GM23248 (cell line): ENCODE measurements at regions not wholly inside any gene's neighbourhood (a gene's known extent, or its start where the extent isn't known, plus 50 kb on each side); places are given as distances from the start of the nearest gene placed in this dataset.
A peak's percentile ranks its signal among the peaks of the same experiment; 100 is the strongest.
"Not testable (repeated sequence)": the region's sequence is repeated elsewhere in the genome, so short reads cannot be mapped to it uniquely, and the experiment has no call there.

ENCODE experiments used
- DNase-seq: peaks from one replicate; pipeline ENCODE4 v3.0.0-alpha.2; 2015
- H2AFZ ChIP-seq: fragments of 200-600 bp; sonication (generic); 2 replicates; pipeline ENCODE4 v1.6.1; 2016; ENCODE audit warnings: antibody characterized with exemption
- H3F3A ChIP-seq: fragments of 200-600 bp; sonication (generic); 2 replicates; pipeline ENCODE4 v1.6.1; 2016; ENCODE audit warnings: mild to moderate bottlenecking, antibody characterized with exemption, mixed run types; ENCODE audit not compliant: insufficient read depth
- H3K27ac ChIP-seq: fragments of 200-600 bp; sonication (generic); 2 replicates; pipeline ENCODE4 v1.5.1; 2016; ENCODE audit warnings: mild to moderate bottlenecking
- H3K27me3 ChIP-seq: fragments of 200-600 bp; sonication (generic); replicated peaks from 2 replicates; pipeline ENCODE4 v1.6.1; 2016; ENCODE audit warnings: mild to moderate bottlenecking; ENCODE audit not compliant: insufficient read depth
- H3K36me3 ChIP-seq: fragments of 200-600 bp; sonication (generic); 2 replicates; pipeline ENCODE4 v1.6.1; 2016; ENCODE audit warnings: low read depth, mild to moderate bottlenecking
- H3K4me1 ChIP-seq: fragments of 200-600 bp; sonication (generic); 2 replicates; pipeline ENCODE4 v1.6.1; 2016; ENCODE audit warnings: mild to moderate bottlenecking; ENCODE audit not compliant: insufficient read depth
- H3K4me2 ChIP-seq: fragments of 200-600 bp; sonication (generic); one replicate; pipeline ENCODE4 v1.6.1; 2016; ENCODE audit warnings: mild to moderate bottlenecking; ENCODE audit not compliant: unreplicated experiment
- H3K4me3 ChIP-seq: fragments of 200-600 bp; sonication (generic); 2 replicates; pipeline ENCODE4 v1.5.1; 2016; ENCODE audit warnings: mild to moderate bottlenecking
- H3K79me2 ChIP-seq: fragments of 200-600 bp; sonication (generic); 2 replicates; pipeline ENCODE4 v1.6.1; 2016; ENCODE audit warnings: mild to moderate bottlenecking; ENCODE audit not compliant: insufficient read depth
- H3K9ac ChIP-seq: fragments of 200-600 bp; sonication (generic); 2 replicates; pipeline ENCODE4 v1.6.1; 2016; ENCODE audit warnings: mild to moderate bottlenecking
- H3K9me2 ChIP-seq: fragments of 200-600 bp; sonication (generic); 2 replicates; pipeline ENCODE4 v1.6.1; 2016; ENCODE audit warnings: mixed run types, mild to moderate bottlenecking, moderate library complexity; ENCODE audit not compliant: insufficient read depth
- H3K9me3 ChIP-seq: fragments of 200-600 bp; sonication (generic); one replicate; pipeline ENCODE4 v1.6.1; 2017; ENCODE audit warnings: low read depth
- H4K20me1 ChIP-seq: fragments of 200-600 bp; sonication (generic); 2 replicates; pipeline ENCODE4 v1.6.0; 2016; ENCODE audit not compliant: insufficient read depth
- EZH2 ChIP-seq: fragments of 200-600 bp; sonication (generic); IDR thresholded peaks from 2 replicates; pipeline ENCODE4 v1.6.1; 2018; ENCODE audit warnings: antibody characterized with exemption, mild to moderate bottlenecking; ENCODE audit not compliant: insufficient read depth, poor library complexity, severe bottlenecking
- WGBS, 2 experiments: methylation state at CpG; one replicate each; pipeline ENCODE4 v1.1.6; 2015 to 2017; ENCODE audit warnings: low lambda C conversion rate in 2 of 2, low coverage in 1 of 2; ENCODE audit errors: missing lambda C conversion rate in 2 of 2; 5-methylcytosine and 5-hydroxymethylcytosine counted together
- in situ Hi-C: fragments of 300-500 bp; cut with MboI; formaldehyde crosslinking; loops from 2 replicates; pipeline ENCODE4 v1.15.0; 2020

GRCh38 chr12:9319044-9319841 is 111.0 kb upstream of the PZP start:
- WGBS, 2 experiments, result 47 to 48% methylated on average over 6 of the region's 8 CpGs
- Histone ChIP-seq H2AFZ (no peak overlapping the region), H3K27ac (no peak overlapping the region), H3K4me2 (no peak overlapping the region), H3K36me3 (no peaks in the 10 kb centered on the region), H4K20me1 (no peaks in the 10 kb centered on the region), H3K9me3 (no peaks in the 10 kb centered on the region), H3K9ac (no peak overlapping the region), H3K27me3 (peaks cover 8% of the 10 kb centered on the region), H3F3A (no peaks in the 10 kb centered on the region), H3K79me2 (no peaks in the 10 kb centered on the region), H3K4me1 (no peaks in the 10 kb centered on the region), H3K4me3 (no peak overlapping the region), H3K9me2 (no peaks in the 10 kb centered on the region)
- in situ Hi-C loops, result no loop called here
- peak; percentile 18 for DNase-seq
- no peak for TF ChIP-seq EZH2

GRCh38 chr12:9313479-9313878 is 105.3 kb upstream of the PZP start:
- in situ Hi-C loops, H3K4me3 ChIP-seq, H3K79me2 ChIP-seq, H2AFZ ChIP-seq, H3K9ac ChIP-seq, DNase-seq, H3K4me2 ChIP-seq, H3F3A ChIP-seq, H3K9me2 ChIP-seq, H3K27me3 ChIP-seq, H3K9me3 ChIP-seq, H3K36me3 ChIP-seq, H3K27ac ChIP-seq, H3K4me1 ChIP-seq, H4K20me1 ChIP-seq: not testable (repeated sequence)
- WGBS, 2 experiments, result 56 to 59% methylated on average over 6 of the region's 6 CpGs

GRCh38 chr12:9312406-9313392 is 104.5 kb upstream of the PZP start:
- H3K4me3 ChIP-seq, H3K79me2 ChIP-seq, H3K9ac ChIP-seq, H3K27ac ChIP-seq, DNase-seq, in situ Hi-C loops, H3K9me3 ChIP-seq, H4K20me1 ChIP-seq, H3K4me2 ChIP-seq, H2AFZ ChIP-seq, H3K9me2 ChIP-seq, H3K4me1 ChIP-seq, H3F3A ChIP-seq, H3K36me3 ChIP-seq, H3K27me3 ChIP-seq: not testable (repeated sequence)
- WGBS, 2 experiments, result 97% methylated on average over 13 to 14 of the region's 28 CpGs

GRCh38 chr12:9311454-9311853 is 103.3 kb upstream of the PZP start:
- H3K79me2 ChIP-seq, H3K9me3 ChIP-seq, H3K9ac ChIP-seq, H4K20me1 ChIP-seq, H2AFZ ChIP-seq, H3K27ac ChIP-seq, H3K4me2 ChIP-seq, in situ Hi-C loops, H3K27me3 ChIP-seq, H3K9me2 ChIP-seq, H3K4me1 ChIP-seq, H3K36me3 ChIP-seq, DNase-seq, H3K4me3 ChIP-seq, H3F3A ChIP-seq: not testable (repeated sequence)
- WGBS, 2 experiments, result 91 to 93% methylated on average over 10 of the region's 10 CpGs

GRCh38 chr12:9310645-9311044 is 102.5 kb upstream of the PZP start:
- H3K4me2 ChIP-seq, DNase-seq, H3K4me1 ChIP-seq, H4K20me1 ChIP-seq, H3K9me2 ChIP-seq, H3K79me2 ChIP-seq, H3K4me3 ChIP-seq, in situ Hi-C loops, H3K27me3 ChIP-seq, H3K9ac ChIP-seq, H3K9me3 ChIP-seq, H3F3A ChIP-seq, H3K27ac ChIP-seq, H3K36me3 ChIP-seq, H2AFZ ChIP-seq: not testable (repeated sequence)
- 91 to 96% methylated on average over 6 to 7 of the region's 7 CpGs for WGBS, 2 experiments

- H3K9ac ChIP-seq, H2AFZ ChIP-seq, in situ Hi-C loops, H3K36me3 ChIP-seq, H3K9me3 ChIP-seq, H3K79me2 ChIP-seq, H3K9me2 ChIP-seq, H4K20me1 ChIP-seq, H3K4me1 ChIP-seq, H3F3A ChIP-seq, H3K4me3 ChIP-seq, DNase-seq, H3K27me3 ChIP-seq, H3K4me2 ChIP-seq, H3K27ac ChIP-seq: not testable (repeated sequence)
- WGBS, 2 experiments, result 80 to 88% methylated on average over 10 to 12 of the region's 12 CpGs
Observed at GRCh38 chr12:9309749-9310148, 101.6 kb upstream of the PZP start.

GRCh38 chr12:9308745-9309144 is 100.5 kb upstream of the PZP start:
- in situ Hi-C loops, H3F3A ChIP-seq, H3K9ac ChIP-seq, DNase-seq, H3K9me3 ChIP-seq, H3K27ac ChIP-seq, H3K4me2 ChIP-seq, H3K9me2 ChIP-seq, H3K4me1 ChIP-seq, H3K4me3 ChIP-seq, H3K79me2 ChIP-seq, H4K20me1 ChIP-seq, H2AFZ ChIP-seq, H3K36me3 ChIP-seq, H3K27me3 ChIP-seq: not testable (repeated sequence)
- 87 to 96% methylated on average over 2 of the region's 2 CpGs for WGBS, 2 experiments
